Coronary artery (tissue), 2 donors: ENCODE measurements at regions not wholly inside any gene's neighbourhood (a gene's known extent, or its start where the extent isn't known, plus 50 kb on each side); places are given as distances from the start of the nearest gene placed in this dataset.

ENCODE experiments used
- DNase-seq: peaks from one replicate; pipeline ENCODE4 v3.0.0-alpha.2; 2017; ENCODE audit warnings: low spot score
- H3K27ac ChIP-seq, 2 donors: fragments of 200-600 bp; sonication (generic); one replicate each; pipeline ENCODE4 v1.5.1; 2016 to 2019
- H3K4me3 ChIP-seq: fragments of 200-600 bp; sonication (generic); 2 replicates; pipeline ENCODE4 v1.5.1; 2016; ENCODE audit warnings: mild to moderate bottlenecking, moderate library complexity
- TF ChIP-seq, protein P1 (sequence below): fragments of 200-600 bp; sonication (generic); IDR thresholded peaks from one replicate; pipeline ENCODE4 v1.5.1; 2019; ENCODE audit warnings: antibody characterized with exemption

DNA sequence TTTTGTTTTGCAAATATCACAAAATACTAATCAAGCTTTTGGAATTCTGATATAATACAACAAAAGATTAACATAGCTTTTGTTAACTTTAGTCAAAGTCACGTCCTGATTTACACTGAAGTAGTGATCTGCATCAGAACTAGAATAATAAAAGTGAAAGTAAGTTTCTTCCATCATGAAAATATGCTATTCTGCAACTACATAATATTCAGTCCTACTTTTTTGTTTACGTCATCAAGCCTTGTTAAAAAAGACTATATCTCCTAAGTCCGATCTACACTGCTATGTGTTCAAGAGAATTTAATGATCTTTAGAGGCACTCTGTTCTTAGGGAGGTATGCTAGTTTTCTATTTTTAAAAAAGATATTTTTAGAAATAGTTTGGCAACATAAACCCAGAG lies 330.1 kb downstream of the ARPP21 start:
- peak overlapping the region; percentile 19 for H3K4me3 ChIP-seq
- TF ChIP-seq, protein P1, sequence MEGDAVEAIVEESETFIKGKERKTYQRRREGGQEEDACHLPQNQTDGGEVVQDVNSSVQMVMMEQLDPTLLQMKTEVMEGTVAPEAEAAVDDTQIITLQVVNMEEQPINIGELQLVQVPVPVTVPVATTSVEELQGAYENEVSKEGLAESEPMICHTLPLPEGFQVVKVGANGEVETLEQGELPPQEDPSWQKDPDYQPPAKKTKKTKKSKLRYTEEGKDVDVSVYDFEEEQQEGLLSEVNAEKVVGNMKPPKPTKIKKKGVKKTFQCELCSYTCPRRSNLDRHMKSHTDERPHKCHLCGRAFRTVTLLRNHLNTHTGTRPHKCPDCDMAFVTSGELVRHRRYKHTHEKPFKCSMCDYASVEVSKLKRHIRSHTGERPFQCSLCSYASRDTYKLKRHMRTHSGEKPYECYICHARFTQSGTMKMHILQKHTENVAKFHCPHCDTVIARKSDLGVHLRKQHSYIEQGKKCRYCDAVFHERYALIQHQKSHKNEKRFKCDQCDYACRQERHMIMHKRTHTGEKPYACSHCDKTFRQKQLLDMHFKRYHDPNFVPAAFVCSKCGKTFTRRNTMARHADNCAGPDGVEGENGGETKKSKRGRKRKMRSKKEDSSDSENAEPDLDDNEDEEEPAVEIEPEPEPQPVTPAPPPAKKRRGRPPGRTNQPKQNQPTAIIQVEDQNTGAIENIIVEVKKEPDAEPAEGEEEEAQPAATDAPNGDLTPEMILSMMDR: no peak
- no peak for DNase-seq
- H3K27ac ChIP-seq: no peak overlapping the region

DNA sequence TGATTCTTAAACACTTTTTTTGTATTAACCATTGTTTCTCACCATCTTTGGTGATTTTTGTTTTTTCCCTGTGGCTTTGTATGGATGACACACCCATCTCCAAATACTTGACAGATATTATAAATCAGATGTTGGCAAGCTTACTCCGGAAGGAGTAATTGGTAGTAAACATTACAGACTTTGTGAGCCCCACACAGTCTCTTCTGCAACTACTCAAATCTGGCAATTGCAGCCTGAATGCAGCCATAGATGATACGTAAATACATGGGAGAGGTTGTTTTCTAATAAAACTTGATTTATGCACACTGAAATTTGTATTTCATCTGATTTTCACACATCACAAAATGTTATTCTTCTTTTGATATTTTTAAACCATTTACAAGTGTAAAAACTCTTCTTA lies 331.5 kb downstream of the ARPP21 start:
- TF ChIP-seq, protein P1: no peak
- no peak overlapping the region for H3K4me3 ChIP-seq
- H3K27ac ChIP-seq: no peak overlapping the region
- no peak for DNase-seq

GRCh38 chr3:35971686-35972085 lies 332.4 kb downstream of the ARPP21 start:
- TF ChIP-seq, protein P1: no peak
- Histone ChIP-seq H3K4me3 (no peak overlapping the region), H3K27ac (no peak overlapping the region)
- DNase-seq: no peak

DNA sequence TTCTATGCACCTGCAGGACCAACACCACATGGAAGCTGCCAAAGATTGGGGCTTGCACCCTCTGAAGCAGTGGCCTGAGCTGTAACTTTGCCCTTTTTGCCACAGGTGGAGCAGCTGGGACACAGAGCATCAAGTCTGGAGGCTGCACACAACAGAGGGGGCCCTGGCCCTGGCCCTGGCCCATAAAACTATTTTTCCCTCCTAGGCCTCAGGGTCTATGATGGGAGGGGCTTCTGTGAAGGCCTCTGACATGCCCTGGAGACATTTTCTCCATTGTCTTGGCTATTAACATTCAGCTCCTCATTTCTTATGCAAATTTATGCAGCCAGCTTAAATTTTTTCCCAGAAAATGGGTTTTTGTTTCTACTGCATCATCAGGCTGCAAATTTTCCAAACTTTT lies 335.5 kb downstream of the ARPP21 start:
- TF ChIP-seq, protein P1: no peak
- DNase-seq: no peak
- Histone ChIP-seq H3K4me3 (no peak overlapping the region), H3K27ac (no peak overlapping the region)

- DNase-seq: no peak
- TF ChIP-seq, protein P1: no peak
- no peak overlapping the region for H3K27ac ChIP-seq
- H3K4me3 ChIP-seq: no peak overlapping the region
Measured at GRCh38 chr3:35986161-35986560, 346.8 kb downstream of the ARPP21 start.

- DNase-seq: no peak
- TF ChIP-seq, protein P1: no peak
- Histone ChIP-seq H3K4me3 (no peak overlapping the region), H3K27ac (no peak overlapping the region)
Measured at GRCh38 chr3:35987386-35987785, 348.1 kb downstream of the ARPP21 start.

- no peak for DNase-seq
Measured at GRCh38 chr3:35992041-35992440, 352.7 kb downstream of the ARPP21 start.

More at GRCh38 chr3:35992041-35992440, 352.7 kb downstream of the ARPP21 start:
- no peak overlapping the region for H3K4me3 ChIP-seq
- H3K27ac ChIP-seq: no peak overlapping the region
- TF ChIP-seq, protein P1: no peak
